ES-I3 (cell line): ENCODE measurements at regions not wholly inside any gene's neighbourhood (a gene's known extent, or its start where the extent isn't known, plus 50 kb on each side); places are given as distances from the start of the nearest gene placed in this dataset.

Experiments used
- H3K36me3 ChIP-seq: 2 replicates; pipeline ENCODE4 v1.6.1; 2013; ENCODE audit warnings: mild to moderate bottlenecking, low read length, control low read depth, moderate library complexity; ENCODE audit not compliant: insufficient read depth
- H3K4me1 ChIP-seq: 2 replicates; pipeline ENCODE4 v1.6.1; 2013; ENCODE audit warnings: mild to moderate bottlenecking, control low read depth, low read length; ENCODE audit not compliant: insufficient read depth
- H3K9ac ChIP-seq: 2 replicates; pipeline ENCODE4 v1.6.1; 2013; ENCODE audit warnings: low read depth, mild to moderate bottlenecking, low read length, moderate library complexity
- H3K9me3 ChIP-seq: 2 replicates; pipeline ENCODE4 v1.6.1; 2013; ENCODE audit warnings: mild to moderate bottlenecking, low read length, moderate library complexity; ENCODE audit not compliant: control insufficient read depth, insufficient read depth

- H3K9me3 ChIP-seq, result no peaks in the 10 kb centered on the region
- H3K9ac ChIP-seq, result no peak overlapping the region
- H3K4me1 ChIP-seq, result no peaks in the 10 kb centered on the region
- H3K36me3 ChIP-seq, result no peaks in the 10 kb centered on the region
These were observed 472.1 kb downstream of the RASEF start for GRCh38 chr9:82590845-82591244.

GRCh38 chr9:82593501-82593900 lies 469.4 kb downstream of the RASEF start:
- Histone ChIP-seq H3K36me3 (no peaks in the 10 kb centered on the region), H3K9me3 (no peaks in the 10 kb centered on the region), H3K9ac (no peak overlapping the region), H3K4me1 (no peaks in the 10 kb centered on the region)

GRCh38 chr9:82597241-82598203 lies 465.4 kb downstream of the RASEF start:
- H3K4me1 ChIP-seq, result no peaks in the 10 kb centered on the region
- H3K9me3 ChIP-seq, result no peaks in the 10 kb centered on the region
- H3K9ac ChIP-seq, result no peak overlapping the region
- H3K36me3 ChIP-seq, result no peaks in the 10 kb centered on the region

- H3K9ac ChIP-seq, result no peak overlapping the region
- H3K4me1 ChIP-seq, result no peaks in the 10 kb centered on the region
- H3K36me3 ChIP-seq, result no peaks in the 10 kb centered on the region
- no peaks in the 10 kb centered on the region for H3K9me3 ChIP-seq
These were observed 464.5 kb downstream of the RASEF start for GRCh38 chr9:82598241-82599039.

GRCh38 chr9:82599336-82599949 lies 463.5 kb downstream of the RASEF start:
- H3K9me3 ChIP-seq, result no peaks in the 10 kb centered on the region
- H3K9ac ChIP-seq, result no peak overlapping the region
- H3K36me3 ChIP-seq, result no peaks in the 10 kb centered on the region
- no peaks in the 10 kb centered on the region for H3K4me1 ChIP-seq

GRCh38 chr9:82600536-82601292 lies 462.2 kb downstream of the RASEF start:
- H3K4me1 ChIP-seq, result no peaks in the 10 kb centered on the region
- no peaks in the 10 kb centered on the region for H3K9me3 ChIP-seq
- H3K36me3 ChIP-seq, result no peaks in the 10 kb centered on the region
- H3K9ac ChIP-seq, result no peak overlapping the region

- no peak overlapping the region for H3K9ac ChIP-seq
- H3K36me3 ChIP-seq, result no peaks in the 10 kb centered on the region
- H3K4me1 ChIP-seq, result 0 out of 2 replicates have a peak, but pooled peaks cover 3% of the 10 kb centered on the region
- no peaks in the 10 kb centered on the region for H3K9me3 ChIP-seq
These were observed 461.6 kb downstream of the RASEF start for GRCh38 chr9:82601293-82601771.

GRCh38 chr9:82604947-82605656 lies 457.8 kb downstream of the RASEF start:
- H3K9ac ChIP-seq, result no peak overlapping the region
- no peaks in the 10 kb centered on the region for H3K36me3 ChIP-seq
- H3K9me3 ChIP-seq, result no peaks in the 10 kb centered on the region
- H3K4me1 ChIP-seq, result 0 out of 2 replicates have a peak, but pooled peaks cover 5% of the 10 kb centered on the region

GRCh38 chr9:82605657-82606031 lies 457.3 kb downstream of the RASEF start:
- H3K36me3 ChIP-seq, result no peaks in the 10 kb centered on the region
- H3K9ac ChIP-seq, result no peak overlapping the region
- H3K4me1 ChIP-seq, result 0 out of 2 replicates have a peak, but pooled peaks cover 5% of the 10 kb centered on the region
- no peaks in the 10 kb centered on the region for H3K9me3 ChIP-seq

- H3K36me3 ChIP-seq, result no peaks in the 10 kb centered on the region
- no peak overlapping the region for H3K9ac ChIP-seq
- 0 out of 2 replicates have a peak, but pooled peaks cover 5% of the 10 kb centered on the region for H3K4me1 ChIP-seq
- no peaks in the 10 kb centered on the region for H3K9me3 ChIP-seq
These were observed 456.9 kb downstream of the RASEF start for GRCh38 chr9:82606071-82606470.

- no peak overlapping the region for H3K9ac ChIP-seq
- H3K36me3 ChIP-seq, result no peaks in the 10 kb centered on the region
- H3K4me1 ChIP-seq, result 0 out of 2 replicates have a peak, but pooled peaks cover 5% of the 10 kb centered on the region
- H3K9me3 ChIP-seq, result no peaks in the 10 kb centered on the region
These were observed 456.2 kb downstream of the RASEF start for GRCh38 chr9:82606492-82607382.

- Histone ChIP-seq H3K4me1 (0 out of 2 replicates have a peak, but pooled peaks cover 5% of the 10 kb centered on the region), H3K9me3 (no peaks in the 10 kb centered on the region), H3K36me3 (no peaks in the 10 kb centered on the region), H3K9ac (no peak overlapping the region)
These were observed 454.5 kb downstream of the RASEF start for GRCh38 chr9:82608487-82608886.
